ENCODE measurements at regions not wholly inside any gene's neighbourhood (a gene's known extent, or its start where the extent isn't known, plus 50 kb on each side); places are given as distances from the start of the nearest gene placed in this dataset.

DNA sequence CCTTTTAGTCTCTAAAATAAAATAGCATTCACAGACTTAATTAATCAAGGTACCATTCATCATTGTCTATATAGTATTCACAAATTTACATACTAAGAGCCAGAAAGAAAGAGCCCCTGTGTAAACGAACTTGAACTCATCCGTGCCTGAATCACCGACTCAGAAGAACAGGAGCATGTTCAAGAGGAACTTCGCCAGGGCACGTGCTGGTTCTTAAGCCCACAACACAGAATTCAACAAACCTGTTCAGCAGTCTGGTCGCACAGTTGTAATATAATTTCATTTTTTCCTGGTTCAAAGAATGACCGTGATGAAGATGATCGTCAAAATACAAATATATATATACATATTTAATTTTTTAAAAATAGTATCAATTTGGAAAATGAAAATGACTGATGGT lies 141.9 kb downstream of the CETN3 start:
- TF ChIP-seq CTCF (IDR thresholded peaks at IDR 0.05; ENCODE audit: insufficient read depth, low read length) (no peak), POLR2AphosphoS5 (IDR thresholded peaks at IDR 0.05; ENCODE audit: low read depth) (no peak), GABPA (IDR thresholded peaks at IDR 0.05; ENCODE audit: low read depth) (no peak)
- TF ChIP-seq, protein P1, sequence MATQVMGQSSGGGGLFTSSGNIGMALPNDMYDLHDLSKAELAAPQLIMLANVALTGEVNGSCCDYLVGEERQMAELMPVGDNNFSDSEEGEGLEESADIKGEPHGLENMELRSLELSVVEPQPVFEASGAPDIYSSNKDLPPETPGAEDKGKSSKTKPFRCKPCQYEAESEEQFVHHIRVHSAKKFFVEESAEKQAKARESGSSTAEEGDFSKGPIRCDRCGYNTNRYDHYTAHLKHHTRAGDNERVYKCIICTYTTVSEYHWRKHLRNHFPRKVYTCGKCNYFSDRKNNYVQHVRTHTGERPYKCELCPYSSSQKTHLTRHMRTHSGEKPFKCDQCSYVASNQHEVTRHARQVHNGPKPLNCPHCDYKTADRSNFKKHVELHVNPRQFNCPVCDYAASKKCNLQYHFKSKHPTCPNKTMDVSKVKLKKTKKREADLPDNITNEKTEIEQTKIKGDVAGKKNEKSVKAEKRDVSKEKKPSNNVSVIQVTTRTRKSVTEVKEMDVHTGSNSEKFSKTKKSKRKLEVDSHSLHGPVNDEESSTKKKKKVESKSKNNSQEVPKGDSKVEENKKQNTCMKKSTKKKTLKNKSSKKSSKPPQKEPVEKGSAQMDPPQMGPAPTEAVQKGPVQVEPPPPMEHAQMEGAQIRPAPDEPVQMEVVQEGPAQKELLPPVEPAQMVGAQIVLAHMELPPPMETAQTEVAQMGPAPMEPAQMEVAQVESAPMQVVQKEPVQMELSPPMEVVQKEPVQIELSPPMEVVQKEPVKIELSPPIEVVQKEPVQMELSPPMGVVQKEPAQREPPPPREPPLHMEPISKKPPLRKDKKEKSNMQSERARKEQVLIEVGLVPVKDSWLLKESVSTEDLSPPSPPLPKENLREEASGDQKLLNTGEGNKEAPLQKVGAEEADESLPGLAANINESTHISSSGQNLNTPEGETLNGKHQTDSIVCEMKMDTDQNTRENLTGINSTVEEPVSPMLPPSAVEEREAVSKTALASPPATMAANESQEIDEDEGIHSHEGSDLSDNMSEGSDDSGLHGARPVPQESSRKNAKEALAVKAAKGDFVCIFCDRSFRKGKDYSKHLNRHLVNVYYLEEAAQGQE (IDR thresholded peaks at IDR 0.05; ENCODE audit: insufficient replicate concordance, low read depth), result no peak
